ENCODE measurements at regions not wholly inside any gene's neighbourhood (a gene's known extent, or its start where the extent isn't known, plus 50 kb on each side); places are given as distances from the start of the nearest gene placed in this dataset.

DNA sequence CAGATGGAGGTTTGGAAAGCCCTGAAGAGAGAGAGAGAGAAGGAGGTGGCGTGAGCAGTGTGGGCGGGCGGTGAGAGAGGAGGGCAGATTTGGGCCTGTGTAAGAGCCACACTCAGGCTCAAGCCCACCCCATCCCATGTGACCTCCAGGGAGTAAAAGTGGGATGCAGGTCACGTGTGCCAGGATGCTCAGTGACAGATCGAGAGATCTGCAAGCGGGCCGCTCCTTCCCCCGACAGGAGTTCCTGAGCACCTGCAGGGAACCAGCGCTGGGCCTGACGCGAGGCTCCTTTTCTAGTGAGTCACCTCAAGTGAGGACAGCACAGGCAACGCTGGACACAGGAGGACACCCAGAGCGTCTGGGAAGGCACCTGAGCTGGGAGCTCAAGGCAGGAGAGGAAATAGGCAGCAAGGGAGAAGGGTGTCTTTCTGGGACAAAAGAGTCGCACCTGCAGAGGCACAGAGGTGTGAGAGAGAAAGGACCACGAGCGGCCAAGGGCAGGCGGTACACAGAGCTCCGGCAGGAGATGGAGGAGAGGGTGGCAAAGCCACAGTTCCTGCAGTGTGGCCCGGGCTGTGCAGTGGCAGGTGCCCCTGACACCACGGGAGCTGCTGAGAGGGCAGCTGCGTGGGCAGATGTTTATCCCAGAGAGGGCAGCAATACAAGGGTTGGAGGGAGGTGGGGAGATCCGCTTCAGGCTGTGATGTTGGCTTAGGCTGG lies 1294.8 kb downstream of the TBC1D22A start:
- Histone ChIP-seq H3K27me3 (replicated peaks; ENCODE audit: control insufficient read depth, insufficient read depth, low read length) (no peaks in the 10 kb centered on the region; the same call in 1 of the 2 replicates), H3K36me3 (ENCODE audit: control insufficient read depth, insufficient read depth, low read length) (no peaks in the 10 kb centered on the region), H3K4me3 (replicated peaks; ENCODE audit: low read depth, low read length) (no peak overlapping the region)
- TF ChIP-seq, protein P1, sequence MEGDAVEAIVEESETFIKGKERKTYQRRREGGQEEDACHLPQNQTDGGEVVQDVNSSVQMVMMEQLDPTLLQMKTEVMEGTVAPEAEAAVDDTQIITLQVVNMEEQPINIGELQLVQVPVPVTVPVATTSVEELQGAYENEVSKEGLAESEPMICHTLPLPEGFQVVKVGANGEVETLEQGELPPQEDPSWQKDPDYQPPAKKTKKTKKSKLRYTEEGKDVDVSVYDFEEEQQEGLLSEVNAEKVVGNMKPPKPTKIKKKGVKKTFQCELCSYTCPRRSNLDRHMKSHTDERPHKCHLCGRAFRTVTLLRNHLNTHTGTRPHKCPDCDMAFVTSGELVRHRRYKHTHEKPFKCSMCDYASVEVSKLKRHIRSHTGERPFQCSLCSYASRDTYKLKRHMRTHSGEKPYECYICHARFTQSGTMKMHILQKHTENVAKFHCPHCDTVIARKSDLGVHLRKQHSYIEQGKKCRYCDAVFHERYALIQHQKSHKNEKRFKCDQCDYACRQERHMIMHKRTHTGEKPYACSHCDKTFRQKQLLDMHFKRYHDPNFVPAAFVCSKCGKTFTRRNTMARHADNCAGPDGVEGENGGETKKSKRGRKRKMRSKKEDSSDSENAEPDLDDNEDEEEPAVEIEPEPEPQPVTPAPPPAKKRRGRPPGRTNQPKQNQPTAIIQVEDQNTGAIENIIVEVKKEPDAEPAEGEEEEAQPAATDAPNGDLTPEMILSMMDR (IDR thresholded peaks at IDR 0.05; ENCODE audit: insufficient read depth, low read length, poor library complexity, severe bottlenecking): no peak
- DNase-seq (ENCODE audit: extremely low read depth, insufficient read length): no peak

DNA sequence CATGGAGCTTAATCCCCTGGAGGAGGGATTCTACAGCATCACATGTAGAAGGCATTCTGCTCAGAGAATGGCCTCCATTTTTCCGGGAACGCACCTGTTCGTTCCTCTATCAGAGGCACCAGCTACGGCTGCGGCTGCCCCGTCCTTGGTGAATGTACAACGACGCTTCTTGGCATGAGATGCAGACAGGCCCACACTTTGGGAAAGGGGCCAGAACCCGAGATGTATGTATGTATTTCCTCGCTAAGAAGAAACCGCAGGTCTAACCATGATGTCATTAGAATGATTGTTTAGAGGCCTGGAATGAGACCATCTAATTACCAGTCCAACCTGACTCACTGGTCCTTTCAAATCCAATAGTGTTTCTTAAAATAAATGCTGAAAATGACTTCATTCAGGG lies 1293.4 kb downstream of the TBC1D22A start:
- no peak for DNase-seq (ENCODE audit: extremely low read depth, insufficient read length)
- H3K4me3 ChIP-seq (replicated peaks; ENCODE audit: low read depth, low read length): no peak overlapping the region
- H3K36me3 ChIP-seq (ENCODE audit: control insufficient read depth, insufficient read depth, low read length): no peaks in the 10 kb centered on the region
- TF ChIP-seq, protein P1 (IDR thresholded peaks at IDR 0.05; ENCODE audit: insufficient read depth, low read length, poor library complexity, severe bottlenecking): no peak
- no peaks in the 10 kb centered on the region; the same call in 1 of the 2 replicates for H3K27me3 ChIP-seq (replicated peaks; ENCODE audit: control insufficient read depth, insufficient read depth, low read length)

DNA sequence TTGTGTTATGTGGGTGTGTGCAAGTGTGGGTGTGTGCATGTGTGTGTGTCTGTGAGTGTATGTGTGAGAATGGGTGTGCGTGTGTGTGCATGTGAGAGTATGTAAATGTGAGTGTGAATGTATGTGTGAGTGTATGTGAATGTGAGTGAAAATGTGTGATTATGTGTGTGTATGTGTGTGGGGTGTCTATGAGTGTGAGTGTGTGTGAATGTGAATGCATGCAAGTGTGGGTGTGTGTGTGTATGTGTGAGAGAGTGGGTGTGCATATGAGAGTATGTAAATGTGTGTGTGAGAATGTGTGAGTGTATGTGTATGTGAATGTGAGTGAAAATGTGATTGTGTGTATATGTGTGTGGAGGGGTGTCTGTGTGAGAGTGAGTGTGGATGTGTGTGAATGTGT lies 1292.7 kb downstream of the TBC1D22A start:
- TF ChIP-seq, protein P1 (IDR thresholded peaks at IDR 0.05; ENCODE audit: insufficient read depth, low read length, poor library complexity, severe bottlenecking): no peak
- H3K36me3 ChIP-seq (ENCODE audit: control insufficient read depth, insufficient read depth, low read length): no peaks in the 10 kb centered on the region

DNA sequence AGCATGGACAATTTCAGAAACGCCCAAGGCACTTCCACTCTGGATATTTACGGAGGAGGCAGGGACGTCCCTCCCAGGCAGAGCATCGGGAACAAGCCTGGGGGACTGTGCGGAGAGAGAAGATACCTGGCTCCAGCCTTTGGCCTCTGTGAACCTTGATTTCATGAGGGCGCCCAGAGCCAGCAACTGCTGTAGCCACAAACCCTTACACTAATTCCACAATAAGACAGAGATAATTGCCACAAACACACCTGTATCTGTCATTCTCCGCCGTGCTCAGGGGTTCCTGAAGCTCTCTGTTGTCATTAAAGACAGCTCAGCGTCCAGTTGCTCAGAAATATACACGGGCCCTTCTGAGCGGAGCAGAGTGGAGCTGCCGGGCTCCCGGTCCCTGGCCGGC lies 1292.1 kb downstream of the TBC1D22A start:
- no peak for DNase-seq (ENCODE audit: extremely low read depth, insufficient read length)
- no peak overlapping the region for H3K4me3 ChIP-seq (replicated peaks; ENCODE audit: low read depth, low read length)
- no peaks in the 10 kb centered on the region for H3K36me3 ChIP-seq (ENCODE audit: control insufficient read depth, insufficient read depth, low read length)
- no peaks in the 10 kb centered on the region; the same call in 1 of the 2 replicates for H3K27me3 ChIP-seq (replicated peaks; ENCODE audit: control insufficient read depth, insufficient read depth, low read length)
- TF ChIP-seq, protein P1 (IDR thresholded peaks at IDR 0.05; ENCODE audit: insufficient read depth, low read length, poor library complexity, severe bottlenecking): no peak

More for the DNA sequence above, 1292.7 kb downstream of the TBC1D22A start:
- H3K4me3 ChIP-seq (replicated peaks; ENCODE audit: low read depth, low read length): no peak overlapping the region
- no peaks in the 10 kb centered on the region; the same call in 1 of the 2 replicates for H3K27me3 ChIP-seq (replicated peaks; ENCODE audit: control insufficient read depth, insufficient read depth, low read length)
- DNase-seq (ENCODE audit: extremely low read depth, insufficient read length): no peak

DNA sequence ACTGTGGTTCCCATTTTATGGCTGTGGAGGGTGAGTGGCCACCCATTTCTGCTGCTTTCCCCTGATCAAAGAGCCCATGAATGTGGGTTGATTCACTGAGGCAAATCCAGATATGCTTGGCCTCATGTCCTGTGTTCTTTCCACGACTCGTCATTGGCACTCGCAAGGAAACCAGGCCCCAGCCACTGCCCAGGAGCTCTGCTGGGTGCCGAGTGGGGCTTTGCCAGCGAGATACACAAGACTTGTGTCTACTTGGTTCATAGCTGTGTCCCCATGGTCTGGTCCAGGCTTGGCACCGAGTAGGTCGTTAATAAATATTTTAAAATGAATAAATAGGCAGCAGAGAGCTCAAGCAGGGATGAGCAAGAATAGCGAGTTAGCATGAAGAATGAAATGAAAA lies 1291.5 kb downstream of the TBC1D22A start:
- Histone ChIP-seq H3K27me3 (replicated peaks; ENCODE audit: control insufficient read depth, insufficient read depth, low read length) (no peaks in the 10 kb centered on the region; the same call in 1 of the 2 replicates), H3K4me3 (replicated peaks; ENCODE audit: low read depth, low read length) (no peak overlapping the region), H3K36me3 (ENCODE audit: control insufficient read depth, insufficient read depth, low read length) (no peaks in the 10 kb centered on the region)
- TF ChIP-seq, protein P1 (IDR thresholded peaks at IDR 0.05; ENCODE audit: insufficient read depth, low read length, poor library complexity, severe bottlenecking): no peak
- no peak for DNase-seq (ENCODE audit: extremely low read depth, insufficient read length)
